Neural progenitor cell (in vitro differentiated cells): ENCODE measurements at regions not wholly inside any gene's neighbourhood (a gene's known extent, or its start where the extent isn't known, plus 50 kb on each side); places are given as distances from the start of the nearest gene placed in this dataset.

Experiments
- DNase-seq: peaks from one replicate; pipeline ENCODE4 v3.0.0-alpha.2; 2016; ENCODE audit warnings: low spot score
- H2AFZ ChIP-seq: fragments of 200-600 bp; sonication (generic); replicated peaks from 2 replicates; pipeline ENCODE4 v1.6.1; 2016; ENCODE audit warnings: antibody characterized with exemption
- H3F3A ChIP-seq: fragments of 200-600 bp; sonication (generic); 2 replicates; pipeline ENCODE4 v1.6.1; 2016; ENCODE audit warnings: antibody characterized with exemption, low read depth
- H3K27ac ChIP-seq: fragments of 200-600 bp; sonication (generic); 2 replicates; pipeline ENCODE4 v1.5.1; 2016; ENCODE audit warnings: mild to moderate bottlenecking
- H3K27me3 ChIP-seq: fragments of 200-600 bp; sonication (generic); 2 replicates; pipeline ENCODE4 v1.6.1; 2016; ENCODE audit warnings: mild to moderate bottlenecking, moderate library complexity
- H3K36me3 ChIP-seq: fragments of 200-600 bp; sonication (generic); 2 replicates; pipeline ENCODE4 v1.5.1; 2016
- H3K4me1 ChIP-seq: fragments of 200-600 bp; sonication (generic); 2 replicates; pipeline ENCODE4 v1.6.1; 2016; ENCODE audit warnings: mixed run types
- H3K4me2 ChIP-seq: fragments of 200-600 bp; sonication (generic); 2 replicates; pipeline ENCODE4 v1.6.1; 2016
- H3K4me3 ChIP-seq: fragments of 200-600 bp; sonication (generic); 2 replicates; pipeline ENCODE4 v1.5.1; 2016
- H3K79me2 ChIP-seq: fragments of 200-600 bp; sonication (generic); 2 replicates; pipeline ENCODE4 v1.6.1; 2016; ENCODE audit warnings: low read depth
- H3K9ac ChIP-seq: fragments of 200-600 bp; sonication (generic); 2 replicates; pipeline ENCODE4 v1.6.1; 2016
- H3K9me3 ChIP-seq: fragments of 200-600 bp; sonication (generic); 2 replicates; pipeline ENCODE4 v1.5.1; 2016; ENCODE audit warnings: low read depth
- H4K20me1 ChIP-seq: fragments of 200-600 bp; sonication (generic); 2 replicates; pipeline ENCODE4 v1.6.1; 2016; ENCODE audit warnings: low read depth
- H3K27ac Mint-ChIP-seq: 3 replicates; pipeline ENCODE4 v1.8.0; 2021; ENCODE audit warnings: mixed read lengths
- H3K27me3 Mint-ChIP-seq: 2 replicates; pipeline ENCODE4 v1.8.0; 2022; ENCODE audit warnings: low read depth, mild to moderate bottlenecking, inconsistent platforms, moderate library complexity, mixed read lengths; ENCODE audit not compliant: insufficient read depth
- H3K36me3 Mint-ChIP-seq: 3 replicates; pipeline ENCODE4 v1.8.0; 2021; ENCODE audit warnings: mixed read lengths
- H3K4me1 Mint-ChIP-seq: 3 replicates; pipeline ENCODE4 v1.8.0; 2021; ENCODE audit warnings: mixed read lengths
- H3K4me3 Mint-ChIP-seq: 3 replicates; pipeline ENCODE4 v1.8.0; 2021; ENCODE audit warnings: mild to moderate bottlenecking, moderate library complexity, mixed read lengths
- H3K9me3 Mint-ChIP-seq: 3 replicates; pipeline ENCODE4 v1.8.0; 2020; ENCODE audit warnings: mixed read lengths
- CTCF ChIP-seq: fragments of 200-600 bp; sonication (generic); IDR thresholded peaks from 2 replicates; pipeline ENCODE4 v1.5.1; 2017; ENCODE audit warnings: antibody characterized with exemption, mild to moderate bottlenecking
- EZH2 ChIP-seq: fragments of 200-600 bp; sonication (generic); IDR thresholded peaks from 2 replicates; pipeline ENCODE4 v1.6.1; 2017; ENCODE audit warnings: antibody characterized with exemption, mild to moderate bottlenecking, moderate library complexity
- EZH2phosphoT487 ChIP-seq: fragments of 200-600 bp; sonication (generic); IDR thresholded peaks from 2 replicates; pipeline ENCODE4 v1.6.1; 2017; ENCODE audit warnings: antibody characterized with exemption

- no peak for DNase-seq
- no peak overlapping the region for H3K27ac ChIP-seq
- no peak overlapping the region for H3K4me2 ChIP-seq
- H4K20me1 ChIP-seq, result no peaks in the 10 kb centered on the region
- peaks cover 4% of the 10 kb centered on the region for H3K9me3 ChIP-seq
- no peaks in the 10 kb centered on the region for H3K36me3 ChIP-seq
- Mint-ChIP-seq H3K4me3 (no peak overlapping the region), H3K9me3 (peaks cover 5% of the 10 kb centered on the region), H3K4me1 (no peaks in the 10 kb centered on the region), H3K27ac (no peak overlapping the region), H3K27me3 (peaks cover 2% of the 10 kb centered on the region), H3K36me3 (no peaks in the 10 kb centered on the region)
- no peak overlapping the region for H2AFZ ChIP-seq
- H3K4me3 ChIP-seq, result no peak overlapping the region
- no peaks in the 10 kb centered on the region for H3K79me2 ChIP-seq
- no peaks in the 10 kb centered on the region for H3K27me3 ChIP-seq
- no peaks in the 10 kb centered on the region for H3F3A ChIP-seq
- H3K4me1 ChIP-seq, result no peaks in the 10 kb centered on the region
- no peak overlapping the region for H3K9ac ChIP-seq
- no peak for TF ChIP-seq EZH2
- TF ChIP-seq EZH2phosphoT487, result no peak
These were observed 115.2 kb upstream of the LAMA2 start for GRCh38 chr6:128767705-128768104.

GRCh38 chr6:128767150-128767549 lies 115.8 kb upstream of the LAMA2 start:
- H3K4me1 ChIP-seq, result no peaks in the 10 kb centered on the region
- Mint-ChIP-seq H3K27ac (no peak overlapping the region), H3K9me3 (peaks cover 5% of the 10 kb centered on the region), H3K27me3 (peaks cover 2% of the 10 kb centered on the region), H3K4me1 (no peaks in the 10 kb centered on the region), H3K36me3 (no peaks in the 10 kb centered on the region), H3K4me3 (no peak overlapping the region)
- H3K79me2 ChIP-seq, result no peaks in the 10 kb centered on the region
- H2AFZ ChIP-seq, result no peak overlapping the region
- no peaks in the 10 kb centered on the region for H3K36me3 ChIP-seq
- TF ChIP-seq EZH2phosphoT487, result no peak
- no peak for TF ChIP-seq CTCF
- no peak for TF ChIP-seq EZH2
- H3F3A ChIP-seq, result no peaks in the 10 kb centered on the region
- H3K27me3 ChIP-seq, result no peaks in the 10 kb centered on the region
- H4K20me1 ChIP-seq, result no peaks in the 10 kb centered on the region
- no peak overlapping the region for H3K4me3 ChIP-seq
- no peak for DNase-seq
- no peak overlapping the region for H3K9ac ChIP-seq
- no peaks in the 10 kb centered on the region for H3K9me3 ChIP-seq
- H3K27ac ChIP-seq, result no peak overlapping the region
- H3K4me2 ChIP-seq, result no peak overlapping the region

GRCh38 chr6:128763599-128764300 lies 119.2 kb upstream of the LAMA2 start:
- Histone ChIP-seq H3K4me3 (no peak overlapping the region), H3K27ac (no peak overlapping the region), H3K4me1 (no peaks in the 10 kb centered on the region), H3K9ac (no peak overlapping the region), H3K4me2 (no peak overlapping the region), H2AFZ (no peak overlapping the region), H4K20me1 (no peaks in the 10 kb centered on the region), H3K79me2 (no peaks in the 10 kb centered on the region), H3K36me3 (no peaks in the 10 kb centered on the region), H3K9me3 (no peaks in the 10 kb centered on the region), H3F3A (no peaks in the 10 kb centered on the region), H3K27me3 (no peaks in the 10 kb centered on the region)
- Mint-ChIP-seq H3K27ac (no peak overlapping the region), H3K27me3 (no peaks in the 10 kb centered on the region), H3K36me3 (no peaks in the 10 kb centered on the region), H3K4me3 (no peak overlapping the region), H3K9me3 (peaks cover 3% of the 10 kb centered on the region), H3K4me1 (no peaks in the 10 kb centered on the region)
- no peak for DNase-seq
- no peak for TF ChIP-seq CTCF
- TF ChIP-seq EZH2phosphoT487, result no peak
- no peak for TF ChIP-seq EZH2

GRCh38 chr6:128759901-128760300 lies 123.0 kb upstream of the LAMA2 start:
- Histone ChIP-seq H4K20me1 (no peaks in the 10 kb centered on the region), H3K9me3 (no peaks in the 10 kb centered on the region), H3K36me3 (no peaks in the 10 kb centered on the region), H3K27me3 (no peaks in the 10 kb centered on the region), H3K4me2 (no peak overlapping the region), H3F3A (no peaks in the 10 kb centered on the region), H3K4me1 (no peaks in the 10 kb centered on the region), H2AFZ (no peak overlapping the region), H3K79me2 (no peaks in the 10 kb centered on the region), H3K4me3 (no peak overlapping the region), H3K27ac (no peak overlapping the region), H3K9ac (no peak overlapping the region)
- H3K27ac Mint-ChIP-seq, result no peak overlapping the region
- no peaks in the 10 kb centered on the region for H3K4me1 Mint-ChIP-seq
- no peaks in the 10 kb centered on the region for H3K27me3 Mint-ChIP-seq
- TF ChIP-seq CTCF (no peak), EZH2phosphoT487 (no peak), EZH2 (no peak)
- no peaks in the 10 kb centered on the region for H3K9me3 Mint-ChIP-seq
- DNase-seq, result no peak
- no peak overlapping the region for H3K4me3 Mint-ChIP-seq
- no peaks in the 10 kb centered on the region for H3K36me3 Mint-ChIP-seq
